Right lobe of liver (tissue), 4 donors: ENCODE measurements at regions not wholly inside any gene's neighbourhood (a gene's known extent, or its start where the extent isn't known, plus 50 kb on each side); places are given as distances from the start of the nearest gene placed in this dataset.

Experiments used
- POLR2A ChIP-seq: fragments of 450-650 bp; IDR thresholded peaks from one replicate; pipeline ENCODE4 v1.6.1; 2017; ENCODE audit warnings: antibody characterized with exemption, mild to moderate bottlenecking
- TF ChIP-seq, protein P1 (sequence below), 4 donors: fragments of 200-600 bp in 3 of 4; fragments of 450-650 bp in 1 of 4; IDR thresholded peaks; one replicate each; pipeline versions ENCODE4 v1.5.1 to v1.8.0; 2016 to 2022; ENCODE audit warnings: antibody characterized with exemption in 4 of 4, mild to moderate bottlenecking in 2 of 4
- donor health status: DM: no; HTN: no; CAD: no.
- donor health status: DM: no; HTN: no; CAD: no.
- donor health status: DM: no; HTN: yes; CAD: no.

DNA sequence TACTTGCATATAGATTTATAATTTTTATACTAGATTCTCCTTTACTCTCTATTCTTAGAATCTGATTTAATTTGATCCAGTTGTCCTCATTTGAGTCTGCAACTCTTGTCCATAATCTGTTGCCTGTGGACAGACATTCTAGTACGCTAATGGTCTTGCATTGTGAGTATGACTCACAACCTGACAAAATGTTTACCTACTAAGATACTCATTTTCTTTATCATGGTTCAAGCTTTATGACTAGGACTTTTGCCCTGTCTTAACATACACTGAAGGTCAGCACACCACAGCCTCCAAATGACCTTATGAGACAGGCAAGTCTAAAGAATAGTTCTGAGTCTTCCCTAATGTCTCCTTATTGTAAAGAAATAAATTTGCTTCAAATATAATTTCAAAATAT lies 142.3 kb upstream of the CDH7 start:
- TF ChIP-seq, protein P1, sequence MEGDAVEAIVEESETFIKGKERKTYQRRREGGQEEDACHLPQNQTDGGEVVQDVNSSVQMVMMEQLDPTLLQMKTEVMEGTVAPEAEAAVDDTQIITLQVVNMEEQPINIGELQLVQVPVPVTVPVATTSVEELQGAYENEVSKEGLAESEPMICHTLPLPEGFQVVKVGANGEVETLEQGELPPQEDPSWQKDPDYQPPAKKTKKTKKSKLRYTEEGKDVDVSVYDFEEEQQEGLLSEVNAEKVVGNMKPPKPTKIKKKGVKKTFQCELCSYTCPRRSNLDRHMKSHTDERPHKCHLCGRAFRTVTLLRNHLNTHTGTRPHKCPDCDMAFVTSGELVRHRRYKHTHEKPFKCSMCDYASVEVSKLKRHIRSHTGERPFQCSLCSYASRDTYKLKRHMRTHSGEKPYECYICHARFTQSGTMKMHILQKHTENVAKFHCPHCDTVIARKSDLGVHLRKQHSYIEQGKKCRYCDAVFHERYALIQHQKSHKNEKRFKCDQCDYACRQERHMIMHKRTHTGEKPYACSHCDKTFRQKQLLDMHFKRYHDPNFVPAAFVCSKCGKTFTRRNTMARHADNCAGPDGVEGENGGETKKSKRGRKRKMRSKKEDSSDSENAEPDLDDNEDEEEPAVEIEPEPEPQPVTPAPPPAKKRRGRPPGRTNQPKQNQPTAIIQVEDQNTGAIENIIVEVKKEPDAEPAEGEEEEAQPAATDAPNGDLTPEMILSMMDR (IDR thresholded peaks at IDR 0.05): no peak
- no peak for TF ChIP-seq POLR2A
